HG02610 (cell line): ENCODE measurements at regions not wholly inside any gene's neighbourhood (a gene's known extent, or its start where the extent isn't known, plus 50 kb on each side); places are given as distances from the start of the nearest gene placed in this dataset.

Experiments used
- ATAC-seq: cut with Tn5 transposase; IDR thresholded peaks from one replicate; pipeline ENCODE4 v1.9.1; 2021; ENCODE audit warnings: mild to moderate bottlenecking, moderate library complexity; ENCODE audit not compliant: unreplicated experiment

- no peak for ATAC-seq
Observed at GRCh38 chr5:76030343-76030742, 52.8 kb upstream of the SV2C start.

GRCh38 chr5:76029739-76030138 is 53.4 kb upstream of the SV2C start:
- ATAC-seq, result no peak

GRCh38 chr5:76025790-76026189 is 57.4 kb upstream of the SV2C start:
- no peak for ATAC-seq

- ATAC-seq, result no peak
Observed at GRCh38 chr5:76025069-76025468, 58.1 kb upstream of the SV2C start.

- ATAC-seq, result no peak
Observed at GRCh38 chr5:76022611-76023010, 60.6 kb upstream of the SV2C start.

GRCh38 chr5:76021936-76022584 is 61.1 kb upstream of the SV2C start:
- no peak for ATAC-seq

- ATAC-seq, result no peak
Observed at GRCh38 chr5:76016258-76016657, 66.9 kb upstream of the SV2C start.

GRCh38 chr5:76014005-76014404 is 69.2 kb upstream of the SV2C start:
- ATAC-seq, result no peak

- no peak for ATAC-seq
Observed at GRCh38 chr5:76007904-76008303, 75.3 kb upstream of the SV2C start.

- no peak for ATAC-seq
Observed at GRCh38 chr5:76000582-76000981, 82.6 kb upstream of the SV2C start.

GRCh38 chr5:75993643-75994520 is 89.3 kb upstream of the SV2C start:
- ATAC-seq, result no peak

GRCh38 chr5:75993183-75993582 is 90.0 kb upstream of the SV2C start:
- ATAC-seq, result no peak

- no peak for ATAC-seq
Observed at GRCh38 chr5:75992753-75993152, 90.4 kb upstream of the SV2C start.

- ATAC-seq, result no peak
Observed at GRCh38 chr5:75985077-75985476, 98.1 kb upstream of the SV2C start.

GRCh38 chr5:75975496-75975895 is 107.7 kb upstream of the SV2C start:
- no peak for ATAC-seq

GRCh38 chr5:75965292-75965691 is 117.9 kb upstream of the SV2C start:
- no peak for ATAC-seq

- peak; percentile 66 for ATAC-seq
Observed at GRCh38 chr5:75964008-75964407, 119.2 kb upstream of the SV2C start.

- no peak for ATAC-seq
Observed at GRCh38 chr5:75963554-75963953, 119.6 kb upstream of the SV2C start.

- ATAC-seq, result no peak
Observed at GRCh38 chr5:75961818-75962217, 121.4 kb upstream of the SV2C start.

- ATAC-seq, result no peak
Observed at GRCh38 chr5:75960129-75960528, 123.1 kb upstream of the SV2C start.

- ATAC-seq, result no peak
Observed at GRCh38 chr5:75952963-75953362, 130.2 kb upstream of the SV2C start.

- no peak for ATAC-seq
Observed at GRCh38 chr5:75952291-75952690, 130.9 kb upstream of the SV2C start.
